PC-9 (cell line): ENCODE measurements at regions not wholly inside any gene's neighbourhood (a gene's known extent, or its start where the extent isn't known, plus 50 kb on each side); places are given as distances from the start of the nearest gene placed in this dataset.

ENCODE experiments used
- BruUV-seq: library from RNA; stranded (reverse); fragments of 400-500 nt; replicated peaks from 2 replicates; lab custom pipeline; 2021; lab: Mats Ljungman, UMichigan
- CTCF ChIA-PET: fragments of 300-600 bp; sonication (Branson Sonifier 250); formaldehyde crosslinking; loops from one replicate; lab custom pipeline; 2022; ENCODE audit warnings: antibody characterized with exemption; lab: Charles Lee
- POLR2A ChIA-PET: fragments of 300-600 bp; sonication (Branson Sonifier 250); formaldehyde crosslinking; loops from one replicate; lab custom pipeline; 2022; ENCODE audit warnings: antibody characterized with exemption; ENCODE audit not compliant: unreplicated experiment; lab: Charles Lee
- DNase-seq, 2 experiments: peaks; one replicate each; pipeline versions ENCODE4 v3.0.0 to v3.0.0-alpha.2; 2015 to 2022; ENCODE audit warnings: mixed read lengths in 1 of 2
- H2AFZ ChIP-seq: fragments of 200-600 bp; sonication (generic); 2 replicates; pipeline ENCODE4 v1.8.1; 2017; ENCODE audit warnings: antibody characterized with exemption
- H3F3A ChIP-seq: fragments of 200-600 bp; sonication (generic); 2 replicates; pipeline ENCODE4 v1.8.1; 2017; ENCODE audit warnings: antibody characterized with exemption, mild to moderate bottlenecking, low read depth; ENCODE audit not compliant: insufficient read depth
- H3K27ac ChIP-seq: fragments of 200-600 bp; sonication (generic); 2 replicates; pipeline ENCODE4 v1.6.1; 2016; ENCODE audit warnings: mixed run types
- H3K27me3 ChIP-seq: fragments of 200-600 bp; sonication (generic); 2 replicates; pipeline ENCODE4 v1.6.1; 2016; ENCODE audit warnings: low read depth, mixed run types; ENCODE audit not compliant: insufficient read depth
- H3K36me3 ChIP-seq: fragments of 200-600 bp; sonication (generic); 2 replicates; pipeline ENCODE4 v1.6.1; 2016; ENCODE audit warnings: low read depth, mixed run types
- H3K4me1 ChIP-seq: fragments of 200-600 bp; sonication (generic); replicated peaks from 2 replicates; pipeline ENCODE4 v1.6.1; 2016; ENCODE audit warnings: mixed run types; ENCODE audit not compliant: insufficient read depth
- H3K4me2 ChIP-seq: fragments of 200-600 bp; sonication (generic); 2 replicates; pipeline ENCODE4 v1.6.1; 2017; ENCODE audit warnings: mixed run types
- H3K4me3 ChIP-seq: fragments of 200-600 bp; sonication (generic); 2 replicates; pipeline ENCODE4 v1.6.1; 2016; ENCODE audit warnings: mixed run types
- H3K79me2 ChIP-seq: fragments of 200-600 bp; sonication (generic); 2 replicates; pipeline ENCODE4 v1.6.1; 2017; ENCODE audit warnings: low read depth, mixed run types
- H3K9me2 ChIP-seq: fragments of 200-600 bp; sonication (generic); 2 replicates; pipeline ENCODE4 v1.8.1; 2017; ENCODE audit warnings: mild to moderate bottlenecking; ENCODE audit not compliant: insufficient read depth
- H3K9me3 ChIP-seq: fragments of 200-600 bp; sonication (generic); 2 replicates; pipeline ENCODE4 v1.8.1; 2016; ENCODE audit warnings: low read depth; ENCODE audit not compliant: insufficient read depth
- H4K20me1 ChIP-seq: fragments of 200-600 bp; sonication (generic); 2 replicates; pipeline ENCODE4 v1.8.1; 2017; ENCODE audit not compliant: insufficient read depth
- EZH2 ChIP-seq: fragments of 200-600 bp; sonication (generic); IDR thresholded peaks from 2 replicates; pipeline ENCODE4 v1.8.0; 2017; ENCODE audit warnings: antibody characterized with exemption, low read depth
- intact Hi-C: fragments of 100-400 bp; cut with micrococcal nuclease; formaldehyde crosslinking; loops from one replicate; pipeline ENCODE4 v1.10.0; 2022; ENCODE audit not compliant: unreplicated experiment
- TF ChIP-seq, protein P1 (sequence below): fragments of 200-600 bp; sonication (generic); conservative IDR thresholded peaks from 2 replicates; pipeline ENCODE4 v1.6.1; 2017; ENCODE audit warnings: mixed run types, antibody characterized with exemption, mild to moderate bottlenecking, moderate library complexity

DNA sequence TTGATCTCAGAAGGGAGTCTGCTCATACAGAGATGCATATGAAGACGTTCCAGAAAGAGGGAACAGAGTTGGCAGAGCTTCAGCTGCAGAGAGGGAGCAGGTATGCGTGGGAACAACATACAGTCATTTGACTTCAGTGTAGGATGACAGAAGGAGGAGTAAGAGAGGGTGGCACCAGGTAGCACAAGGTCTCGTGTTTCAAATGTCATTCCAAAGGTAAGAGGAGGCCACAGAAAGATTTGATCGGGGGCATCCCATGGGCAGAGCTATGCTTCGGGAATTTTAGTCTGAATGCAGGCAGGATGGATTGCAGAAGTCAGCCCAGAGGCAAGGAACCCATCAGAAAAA is 367.1 kb downstream of the CDK5RAP2 start:
- no peak for TF ChIP-seq EZH2
- TF ChIP-seq, protein P1, sequence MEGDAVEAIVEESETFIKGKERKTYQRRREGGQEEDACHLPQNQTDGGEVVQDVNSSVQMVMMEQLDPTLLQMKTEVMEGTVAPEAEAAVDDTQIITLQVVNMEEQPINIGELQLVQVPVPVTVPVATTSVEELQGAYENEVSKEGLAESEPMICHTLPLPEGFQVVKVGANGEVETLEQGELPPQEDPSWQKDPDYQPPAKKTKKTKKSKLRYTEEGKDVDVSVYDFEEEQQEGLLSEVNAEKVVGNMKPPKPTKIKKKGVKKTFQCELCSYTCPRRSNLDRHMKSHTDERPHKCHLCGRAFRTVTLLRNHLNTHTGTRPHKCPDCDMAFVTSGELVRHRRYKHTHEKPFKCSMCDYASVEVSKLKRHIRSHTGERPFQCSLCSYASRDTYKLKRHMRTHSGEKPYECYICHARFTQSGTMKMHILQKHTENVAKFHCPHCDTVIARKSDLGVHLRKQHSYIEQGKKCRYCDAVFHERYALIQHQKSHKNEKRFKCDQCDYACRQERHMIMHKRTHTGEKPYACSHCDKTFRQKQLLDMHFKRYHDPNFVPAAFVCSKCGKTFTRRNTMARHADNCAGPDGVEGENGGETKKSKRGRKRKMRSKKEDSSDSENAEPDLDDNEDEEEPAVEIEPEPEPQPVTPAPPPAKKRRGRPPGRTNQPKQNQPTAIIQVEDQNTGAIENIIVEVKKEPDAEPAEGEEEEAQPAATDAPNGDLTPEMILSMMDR, result no peak
- no peaks in the 10 kb centered on the region for H3F3A ChIP-seq
- no peaks in the 10 kb centered on the region for H3K36me3 ChIP-seq
- no peaks in the 10 kb centered on the region for H3K79me2 ChIP-seq
- H4K20me1 ChIP-seq, result no peaks in the 10 kb centered on the region
- H2AFZ ChIP-seq, result no peak overlapping the region
- no peak overlapping the region for H3K27ac ChIP-seq
- POLR2A ChIA-PET, result no interaction called here
- H3K4me2 ChIP-seq, result no peak overlapping the region
- no peaks in the 10 kb centered on the region for H3K9me2 ChIP-seq
- no peaks in the 10 kb centered on the region for H3K4me1 ChIP-seq
- no peak overlapping the region for H3K4me3 ChIP-seq
- no peak for DNase-seq
- no TSS peak for BruUV-seq
- peaks cover 19% of the 10 kb centered on the region for H3K27me3 ChIP-seq
- CTCF ChIA-PET, result no interaction called here
- no peaks in the 10 kb centered on the region for H3K9me3 ChIP-seq
- intact Hi-C loops, result no loop called here

DNA sequence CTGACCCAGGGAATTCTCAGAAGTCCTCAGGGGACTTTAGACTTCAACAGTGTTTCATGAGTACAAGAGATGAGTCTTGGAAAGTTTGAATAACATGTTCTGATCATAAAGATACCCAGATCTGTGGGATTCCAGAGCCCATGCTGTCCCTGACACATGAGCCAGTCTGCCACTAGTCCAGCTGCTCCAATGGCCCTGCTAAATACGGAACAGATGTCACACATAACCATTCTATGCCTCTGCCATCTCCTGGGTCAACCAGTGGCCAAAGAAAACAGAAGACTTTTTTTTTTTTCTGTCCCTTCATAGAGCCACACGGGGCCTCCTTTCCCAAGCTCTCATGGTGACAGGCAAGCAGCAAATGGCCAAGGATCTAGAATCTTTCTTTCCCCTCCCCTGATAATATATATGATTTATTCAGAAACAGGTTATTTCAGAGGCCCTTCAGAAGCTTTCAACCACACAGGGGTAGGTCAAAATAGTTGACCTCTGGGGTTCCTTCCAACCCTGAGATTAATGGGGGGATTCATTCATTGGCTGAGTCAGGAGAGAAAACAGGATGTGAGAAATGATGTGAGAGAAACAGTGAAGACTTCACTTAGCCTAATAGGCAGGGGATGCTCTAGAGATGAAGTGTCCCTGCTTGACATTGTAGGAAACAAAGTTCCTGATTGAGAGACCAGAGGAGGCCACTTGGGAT is 367.7 kb downstream of the CDK5RAP2 start:
- Histone ChIP-seq H3K9me2 (no peaks in the 10 kb centered on the region), H3K27ac (no peak overlapping the region), H3K9me3 (no peaks in the 10 kb centered on the region), H3K79me2 (no peaks in the 10 kb centered on the region), H3K4me2 (no peak overlapping the region), H3F3A (no peaks in the 10 kb centered on the region), H3K36me3 (no peaks in the 10 kb centered on the region), H3K4me1 (no peaks in the 10 kb centered on the region), H4K20me1 (no peaks in the 10 kb centered on the region), H3K27me3 (peaks cover 19% of the 10 kb centered on the region), H3K4me3 (no peak overlapping the region), H2AFZ (no peak overlapping the region)
- POLR2A ChIA-PET, result no interaction called here
- TF ChIP-seq, protein P1, result no peak
- TF ChIP-seq EZH2, result no peak
- intact Hi-C loops, result no loop called here
- no TSS peak for BruUV-seq
- CTCF ChIA-PET, result no interaction called here
- DNase-seq, result no peak

DNA sequence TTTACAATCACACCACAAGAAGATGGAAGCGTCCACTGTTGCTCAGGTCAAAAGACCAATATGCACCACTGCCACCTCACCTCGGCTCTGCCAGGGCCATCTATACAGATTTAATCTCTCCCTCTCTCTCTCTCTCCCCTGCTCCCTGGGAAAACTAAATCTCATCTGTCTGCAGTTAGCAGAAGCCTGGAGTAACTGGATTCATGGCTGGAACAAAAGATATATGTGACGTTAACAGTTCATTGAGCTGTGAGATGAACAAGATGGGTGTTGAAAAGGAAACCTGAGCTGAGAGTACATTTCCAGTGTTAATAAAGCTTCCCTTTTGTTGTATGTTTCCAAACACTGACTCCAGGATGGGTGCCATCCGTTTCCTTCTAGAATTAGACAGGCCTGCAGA is 369.7 kb downstream of the CDK5RAP2 start:
- DNase-seq, result no peak
- CTCF ChIA-PET, result no interaction called here
- no peak overlapping the region for H3K4me2 ChIP-seq

More for the DNA sequence above, 369.7 kb downstream of the CDK5RAP2 start:
- Histone ChIP-seq H3K9me2 (no peaks in the 10 kb centered on the region), H3K4me3 (no peak overlapping the region), H3K27me3 (peaks cover 28% of the 10 kb centered on the region), H4K20me1 (no peaks in the 10 kb centered on the region), H3K36me3 (no peaks in the 10 kb centered on the region), H2AFZ (no peak overlapping the region), H3F3A (no peaks in the 10 kb centered on the region), H3K4me1 (no peaks in the 10 kb centered on the region), H3K79me2 (no peaks in the 10 kb centered on the region), H3K9me3 (no peaks in the 10 kb centered on the region), H3K27ac (no peak overlapping the region)
- TF ChIP-seq, protein P1, result no peak
- no peak for TF ChIP-seq EZH2
- POLR2A ChIA-PET, result no interaction called here
- intact Hi-C loops, result no loop called here
- BruUV-seq, result no TSS peak
